K562 (cell line): ENCODE measurements at regions not wholly inside any gene's neighbourhood (a gene's known extent, or its start where the extent isn't known, plus 50 kb on each side); places are given as distances from the start of the nearest gene placed in this dataset.
"Not testable (repeated sequence)": the region's sequence is repeated elsewhere in the genome, so short reads cannot be mapped to it uniquely, and the experiment has no call there.

Source experiments
- ATAC-seq: fragments of 200-7000 bp; cut with Tn5 transposase; 3 replicates; pipeline ENCODE4 v1.9.1; 2020; ENCODE audit warnings: moderate library complexity
- BruUV-seq: library from RNA; stranded (reverse); fragments of 400-500 nt; replicated peaks from 2 replicates; lab custom pipeline; 2021; lab: Mats Ljungman, UMichigan
- CTCF ChIA-PET: fragments of 300-600 bp; formaldehyde crosslinking; extraction: SDS; loops from one replicate; lab custom pipeline; 2021; ENCODE audit warnings: low intra/inter-chr PET ratio; lab: Yijun Ruan, JAX
- POLR2A ChIA-PET: fragments of 300-600, 350-650 bp; sonication (Branson Sonifier 250); formaldehyde crosslinking; extraction: SDS; loops from one replicate; lab custom pipeline; 2021; ENCODE audit warnings: antibody characterized with exemption, inconsistent platforms; lab: Yijun Ruan, JAX
- DNase-seq, 4 experiments: peaks; one replicate each; pipeline versions ENCODE4 v3.0.0 to v3.0.0-alpha.2; 2011 to 2018; ENCODE audit warnings: low spot score in 3 of 4, mixed read lengths in 3 of 4; ENCODE audit errors: extremely low read depth in 1 of 4
- FAIRE-seq: peaks from 2 replicates; lab custom pipeline; 2011; peaks lifted over from hg19 to GRCh38; lab: Jason Lieb, UNC
- H2AFZ ChIP-seq: 2 replicates; pipeline ENCODE4 v1.6.0; 2011; ENCODE audit warnings: low read depth, low read length, control low read depth, inconsistent platforms
- H3K27ac ChIP-seq: fragments of 200-600 bp; 3 replicates; pipeline ENCODE4 v1.8.0; 2011; ENCODE audit warnings: low read depth, mild to moderate bottlenecking, control low read depth, inconsistent platforms, low read length, moderate library complexity, mixed read lengths; ENCODE audit errors: extremely low read depth
- H3K27me3 ChIP-seq, 2 experiments: fragments of 300-600 bp in 1 of 2; 2 replicates in 1 of 2; 3 replicates in 1 of 2; pipeline versions ENCODE4 v1.6.0 to v1.8.0; 2011; ENCODE audit warnings: inconsistent platforms in 2 of 2, low read length in 2 of 2, mild to moderate bottlenecking in 1 of 2, mixed read lengths in 1 of 2, moderate library complexity in 1 of 2; ENCODE audit not compliant: control insufficient read depth in 2 of 2, insufficient read depth in 2 of 2
- H3K36me3 ChIP-seq: fragments of 300-600 bp; 3 replicates; pipeline ENCODE4 v1.8.0; 2011; ENCODE audit warnings: mild to moderate bottlenecking, low read length, inconsistent platforms; ENCODE audit not compliant: control insufficient read depth, insufficient read depth
- H3K4me1 ChIP-seq, 2 experiments: fragments of 200-600 bp in 1 of 2; replicated peaks in 1 of 2; 2 replicates in 1 of 2; 3 replicates in 1 of 2; pipeline versions ENCODE4 v1.5.1 to v1.8.0; 2011; ENCODE audit warnings: inconsistent platforms in 2 of 2, low read length in 2 of 2, mild to moderate bottlenecking in 1 of 2, mixed read lengths in 1 of 2, moderate library complexity in 1 of 2; ENCODE audit not compliant: control insufficient read depth in 2 of 2, insufficient read depth in 2 of 2
- H3K4me2 ChIP-seq: 2 replicates; pipeline ENCODE4 v1.6.1; 2011; ENCODE audit warnings: low read length, control low read depth, inconsistent platforms, mixed read lengths; ENCODE audit not compliant: insufficient read depth
- H3K4me3 ChIP-seq: fragments of 200-600 bp; sonication (generic), shearing (Covaris generic); 2 replicates; pipeline ENCODE4 v1.5.1; 2016; ENCODE audit warnings: control low read depth, inconsistent platforms
- H3K79me2 ChIP-seq: fragments of 200-600 bp; 3 replicates; pipeline ENCODE4 v1.8.0; 2011; ENCODE audit warnings: low read length, inconsistent platforms; ENCODE audit not compliant: control insufficient read depth, insufficient read depth
- H3K9ac ChIP-seq, 2 experiments: 2 replicates each; pipeline versions ENCODE4 v1.6.0 to v1.6.1; 2011; ENCODE audit warnings: low read depth in 2 of 2, low read length in 2 of 2, control low read depth in 1 of 2, inconsistent platforms in 1 of 2, mild to moderate bottlenecking in 1 of 2, mixed read lengths in 1 of 2; ENCODE audit not compliant: insufficient read depth in 1 of 2
- H3K9me1 ChIP-seq: one replicate; pipeline ENCODE4 v1.6.0; 2011; ENCODE audit warnings: inconsistent platforms, mild to moderate bottlenecking, low read length, moderate library complexity; ENCODE audit not compliant: control insufficient read depth, insufficient read depth
- H3K9me3 ChIP-seq: replicated peaks from 2 replicates; pipeline ENCODE4 v1.5.1; 2011; ENCODE audit warnings: low read depth, low read length, inconsistent platforms; ENCODE audit not compliant: control insufficient read depth, insufficient read depth
- H4K20me1 ChIP-seq: replicated peaks from 2 replicates; pipeline ENCODE4 v1.6.1; 2011; ENCODE audit warnings: low read length, inconsistent platforms, mixed read lengths; ENCODE audit not compliant: control insufficient read depth, insufficient read depth
- E4F1 ChIP-seq: fragments of 250-450 bp; sonication (Bioruptor Pico); IDR thresholded peaks from 2 replicates; pipeline ENCODE4 v1.5.0; 2021; ENCODE audit warnings: mild to moderate bottlenecking, borderline replicate concordance
- MCM7 ChIP-seq, 2 experiments: fragments of 450-650 bp; IDR thresholded peaks; 2 replicates each; pipeline ENCODE4 v1.6.1; 2016 to 2018
- THRAP3 ChIP-seq: fragments of 450-650 bp; IDR thresholded peaks from 2 replicates; pipeline ENCODE4 v1.6.1; 2016; ENCODE audit warnings: mild to moderate bottlenecking, inconsistent platforms, borderline replicate concordance
- XRCC3 ChIP-seq: fragments of 450-650 bp; IDR thresholded peaks from 2 replicates; pipeline ENCODE4 v1.6.1; 2017; ENCODE audit warnings: mild to moderate bottlenecking, moderate library complexity
- ZNF253 ChIP-seq: fragments of 250-450 bp; sonication (Bioruptor Pico); conservative IDR thresholded peaks from 2 replicates; pipeline ENCODE4 v1.6.1; 2021; ENCODE audit warnings: mild to moderate bottlenecking
- WGBS: fragments of 100-300 bp; shearing (Covaris generic); methylation state at CpG from one replicate; pipeline ENCODE4 v1.1.6; 2016; ENCODE audit warnings: low coverage, mixed read lengths; ENCODE audit not compliant: insufficient coverage; ENCODE audit errors: missing lambda C conversion rate; 5-methylcytosine and 5-hydroxymethylcytosine counted together
- in situ Hi-C: fragments of 300-500 bp; cut with MboI; formaldehyde crosslinking; loops from 4 replicates; pipeline ENCODE4 v1.15.0; 2018; ENCODE audit warnings: inconsistent platforms, mixed read lengths
- intact Hi-C: fragments of 100-400 bp; cut with micrococcal nuclease; formaldehyde crosslinking; loops from 2 replicates; pipeline ENCODE4 v1.14.2; 2022

GRCh38 chr2:109727929-109728447, 66.1 kb upstream of the RGPD5 start:
- Histone ChIP-seq H4K20me1 (no peaks in the 10 kb centered on the region), H3K9me3 (no peaks in the 10 kb centered on the region), H3K36me3 (no peaks in the 10 kb centered on the region), H3K4me1 (no peaks in the 10 kb centered on the region), H3K79me2 (no peaks in the 10 kb centered on the region), H3K9ac (no peak overlapping the region), H3K4me2 (no peak overlapping the region), H3K27me3 (peaks cover 0 to 9% of the 10 kb centered on the region in 2 experiments; a peak in 1 of 5 replicates), H3K27ac (no peak overlapping the region), H2AFZ (no peak overlapping the region), H3K4me3 (no peak overlapping the region), H3K9me1 (no peaks in the 10 kb centered on the region)
- TF ChIP-seq XRCC3 (no peak), E4F1 (CRISPR knock-in tag) (no peak), MCM7 (IDR thresholded peaks at IDR 0.05) (no peak), ZNF253 (CRISPR knock-in tag) (no peak), THRAP3 (no peak)
- no peak for ATAC-seq
- DNase-seq = no peak
- BruUV-seq = no TSS peak
- in situ Hi-C loops = no loop called here
- no peak for FAIRE-seq
- WGBS = 0% methylated on average over 4 of the region's 4 CpGs
- intact Hi-C loops = no loop called here
- ChIA-PET POLR2A (no interaction called here), CTCF (no interaction called here)

- H3K9me1 ChIP-seq, H3K9me3 ChIP-seq, H3K4me1 ChIP-seq, H2AFZ ChIP-seq, BruUV-seq, ATAC-seq, FAIRE-seq, H3K9ac ChIP-seq, H4K20me1 ChIP-seq, intact Hi-C loops, CTCF ChIA-PET, H3K27ac ChIP-seq, H3K27me3 ChIP-seq, H3K4me2 ChIP-seq, H3K79me2 ChIP-seq, POLR2A ChIA-PET, DNase-seq, H3K36me3 ChIP-seq, H3K4me3 ChIP-seq: not testable (repeated sequence)
- under 1% methylated on average over 14 of the region's 14 CpGs for WGBS
- in situ Hi-C loops = loop anchor here (10.0 kb wide), 1 partner anchor 189 kb away; no protein-coding TSS in a partner anchor
Observed at GRCh38 chr2:109733746-109734145, 60.4 kb upstream of the RGPD5 start.
